ENCODE measurements at regions not wholly inside any gene's neighbourhood (a gene's known extent, or its start where the extent isn't known, plus 50 kb on each side); places are given as distances from the start of the nearest gene placed in this dataset.

DNA sequence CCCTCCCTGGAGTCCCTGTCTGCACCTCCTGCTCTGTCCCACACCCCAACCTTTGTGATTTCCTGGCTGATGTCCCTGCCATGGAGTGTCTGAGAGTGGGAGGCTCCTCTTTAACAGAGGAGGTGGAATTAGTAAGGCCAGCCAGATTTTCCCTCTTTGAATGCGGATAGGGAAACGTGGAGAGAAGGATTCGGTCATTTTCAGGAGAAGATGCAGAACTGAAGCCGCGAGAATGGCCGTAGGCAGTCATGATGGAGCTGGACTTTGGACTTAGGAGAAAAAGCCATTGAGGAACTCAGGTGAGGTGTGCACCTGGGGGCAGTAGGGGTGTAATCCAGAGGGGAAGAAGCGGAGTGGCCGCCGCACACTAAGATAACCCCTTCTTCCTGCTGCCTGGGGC lies 138.1 kb upstream of the ATP10A start:
- TF ChIP-seq, protein P1, sequence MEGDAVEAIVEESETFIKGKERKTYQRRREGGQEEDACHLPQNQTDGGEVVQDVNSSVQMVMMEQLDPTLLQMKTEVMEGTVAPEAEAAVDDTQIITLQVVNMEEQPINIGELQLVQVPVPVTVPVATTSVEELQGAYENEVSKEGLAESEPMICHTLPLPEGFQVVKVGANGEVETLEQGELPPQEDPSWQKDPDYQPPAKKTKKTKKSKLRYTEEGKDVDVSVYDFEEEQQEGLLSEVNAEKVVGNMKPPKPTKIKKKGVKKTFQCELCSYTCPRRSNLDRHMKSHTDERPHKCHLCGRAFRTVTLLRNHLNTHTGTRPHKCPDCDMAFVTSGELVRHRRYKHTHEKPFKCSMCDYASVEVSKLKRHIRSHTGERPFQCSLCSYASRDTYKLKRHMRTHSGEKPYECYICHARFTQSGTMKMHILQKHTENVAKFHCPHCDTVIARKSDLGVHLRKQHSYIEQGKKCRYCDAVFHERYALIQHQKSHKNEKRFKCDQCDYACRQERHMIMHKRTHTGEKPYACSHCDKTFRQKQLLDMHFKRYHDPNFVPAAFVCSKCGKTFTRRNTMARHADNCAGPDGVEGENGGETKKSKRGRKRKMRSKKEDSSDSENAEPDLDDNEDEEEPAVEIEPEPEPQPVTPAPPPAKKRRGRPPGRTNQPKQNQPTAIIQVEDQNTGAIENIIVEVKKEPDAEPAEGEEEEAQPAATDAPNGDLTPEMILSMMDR (IDR thresholded peaks at IDR 0.05; ENCODE audit: insufficient read depth, low read depth, low read length): no peak
- TF ChIP-seq EZH2 (IDR thresholded peaks at IDR 0.05; ENCODE audit: insufficient read depth, low read length): no peak

All from astrocyte (in vitro differentiated cells and primary cell).